Right lobe of liver (tissue), 4 donors: ENCODE measurements at regions not wholly inside any gene's neighbourhood (a gene's known extent, or its start where the extent isn't known, plus 50 kb on each side); places are given as distances from the start of the nearest gene placed in this dataset.

Source experiments
- POLR2A ChIP-seq: fragments of 450-650 bp; IDR thresholded peaks from one replicate; pipeline ENCODE4 v1.6.1; 2017; ENCODE audit warnings: antibody characterized with exemption, mild to moderate bottlenecking
- TF ChIP-seq, protein P1 (sequence below), 4 donors: fragments of 200-600 bp in 3 of 4; fragments of 450-650 bp in 1 of 4; IDR thresholded peaks; one replicate each; pipeline versions ENCODE4 v1.5.1 to v1.8.0; 2016 to 2022; ENCODE audit warnings: antibody characterized with exemption in 4 of 4, mild to moderate bottlenecking in 2 of 4
- donor health status: DM: no; HTN: no; CAD: no.
- donor health status: DM: no; HTN: no; CAD: no.
- donor health status: DM: no; HTN: yes; CAD: no.

- TF ChIP-seq, protein P1, sequence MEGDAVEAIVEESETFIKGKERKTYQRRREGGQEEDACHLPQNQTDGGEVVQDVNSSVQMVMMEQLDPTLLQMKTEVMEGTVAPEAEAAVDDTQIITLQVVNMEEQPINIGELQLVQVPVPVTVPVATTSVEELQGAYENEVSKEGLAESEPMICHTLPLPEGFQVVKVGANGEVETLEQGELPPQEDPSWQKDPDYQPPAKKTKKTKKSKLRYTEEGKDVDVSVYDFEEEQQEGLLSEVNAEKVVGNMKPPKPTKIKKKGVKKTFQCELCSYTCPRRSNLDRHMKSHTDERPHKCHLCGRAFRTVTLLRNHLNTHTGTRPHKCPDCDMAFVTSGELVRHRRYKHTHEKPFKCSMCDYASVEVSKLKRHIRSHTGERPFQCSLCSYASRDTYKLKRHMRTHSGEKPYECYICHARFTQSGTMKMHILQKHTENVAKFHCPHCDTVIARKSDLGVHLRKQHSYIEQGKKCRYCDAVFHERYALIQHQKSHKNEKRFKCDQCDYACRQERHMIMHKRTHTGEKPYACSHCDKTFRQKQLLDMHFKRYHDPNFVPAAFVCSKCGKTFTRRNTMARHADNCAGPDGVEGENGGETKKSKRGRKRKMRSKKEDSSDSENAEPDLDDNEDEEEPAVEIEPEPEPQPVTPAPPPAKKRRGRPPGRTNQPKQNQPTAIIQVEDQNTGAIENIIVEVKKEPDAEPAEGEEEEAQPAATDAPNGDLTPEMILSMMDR (IDR thresholded peaks at IDR 0.05) = no peak
- no peak for TF ChIP-seq POLR2A
Observed at GRCh38 chr10:45547207-45547606, 125.4 kb downstream of the ZFAND4 start.
